SJCRH30 (cell line): ENCODE measurements at regions not wholly inside any gene's neighbourhood (a gene's known extent, or its start where the extent isn't known, plus 50 kb on each side); places are given as distances from the start of the nearest gene placed in this dataset.

Experiments used
- DNase-seq, 2 experiments: peaks; one replicate each; pipeline ENCODE4 v3.0.0-alpha.2; 2015 to 2020
- H3K27ac ChIP-seq: fragments of 250-450 bp; sonication (Bioruptor Pico); 2 replicates; pipeline ENCODE4 v1.5.1; 2020; ENCODE audit warnings: mild to moderate bottlenecking, moderate library complexity
- H3K27me3 ChIP-seq: fragments of 250-450 bp; sonication (Bioruptor Pico); 2 replicates; pipeline ENCODE4 v1.5.1; 2020; ENCODE audit warnings: mild to moderate bottlenecking, moderate library complexity
- H3K36me3 ChIP-seq: fragments of 250-450 bp; sonication (Bioruptor Pico); 2 replicates; pipeline ENCODE4 v1.5.1; 2020; ENCODE audit warnings: mild to moderate bottlenecking, moderate library complexity
- H3K4me1 ChIP-seq: fragments of 250-450 bp; sonication (Bioruptor Pico); 2 replicates; pipeline ENCODE4 v1.5.1; 2020; ENCODE audit warnings: mild to moderate bottlenecking, moderate library complexity
- H3K4me3 ChIP-seq: fragments of 250-450 bp; sonication (Bioruptor Pico); 2 replicates; pipeline ENCODE4 v1.5.1; 2020; ENCODE audit warnings: mild to moderate bottlenecking, moderate library complexity
- H3K9me3 ChIP-seq: fragments of 250-450 bp; sonication (Bioruptor Pico); replicated peaks from 2 replicates; pipeline ENCODE4 v1.5.1; 2020; ENCODE audit warnings: mild to moderate bottlenecking, moderate library complexity

DNA sequence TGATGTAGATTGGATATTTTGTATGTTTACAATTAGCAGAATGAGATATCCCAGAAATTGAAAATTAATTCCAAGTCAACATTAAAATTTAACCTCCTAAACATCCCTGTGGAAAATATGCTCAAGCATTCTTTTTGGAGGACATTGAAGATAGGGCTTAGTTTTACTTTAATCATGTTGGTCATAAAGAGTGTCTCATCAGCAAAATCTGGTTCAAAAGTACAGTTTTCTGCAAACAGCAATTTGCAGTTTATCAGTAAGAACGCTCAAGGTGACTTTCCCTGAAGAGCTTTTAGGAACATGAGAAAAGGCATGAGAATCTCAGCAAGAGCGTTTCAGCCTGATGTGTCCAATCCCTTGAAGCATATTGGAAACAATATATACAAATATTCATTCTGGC lies 889.8 kb downstream of the CENPC start:
- H3K27me3 ChIP-seq, result no peaks in the 10 kb centered on the region
- DNase-seq, result no peak
- H3K4me3 ChIP-seq, result no peak overlapping the region
- no peak overlapping the region for H3K27ac ChIP-seq
- H3K9me3 ChIP-seq, result no peaks in the 10 kb centered on the region
- no peaks in the 10 kb centered on the region for H3K4me1 ChIP-seq
- H3K36me3 ChIP-seq, result no peaks in the 10 kb centered on the region

DNA sequence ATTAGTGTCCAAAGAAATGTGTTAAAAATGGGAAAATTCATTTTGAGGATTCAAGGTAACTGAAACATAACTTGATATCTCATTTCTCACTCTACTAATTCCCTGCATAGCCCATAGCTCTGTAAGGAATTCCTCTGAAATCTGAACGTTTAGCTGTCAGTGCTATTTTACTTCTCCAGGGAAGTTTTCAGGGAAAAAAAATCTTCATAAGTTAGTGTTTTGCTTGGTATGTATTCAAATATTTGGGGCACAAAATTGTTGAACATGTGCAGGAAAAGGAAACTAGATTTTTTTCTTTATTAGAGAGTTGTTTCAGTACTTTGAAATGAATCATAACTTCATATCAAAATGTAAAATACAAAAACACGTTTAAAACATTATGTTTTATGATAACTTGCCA lies 891.4 kb downstream of the CENPC start:
- DNase-seq, result no peak
- no peak overlapping the region for H3K4me3 ChIP-seq
- H3K36me3 ChIP-seq, result no peaks in the 10 kb centered on the region
- no peaks in the 10 kb centered on the region for H3K4me1 ChIP-seq
- H3K27me3 ChIP-seq, result no peaks in the 10 kb centered on the region
- H3K27ac ChIP-seq, result no peak overlapping the region
- no peaks in the 10 kb centered on the region for H3K9me3 ChIP-seq

DNA sequence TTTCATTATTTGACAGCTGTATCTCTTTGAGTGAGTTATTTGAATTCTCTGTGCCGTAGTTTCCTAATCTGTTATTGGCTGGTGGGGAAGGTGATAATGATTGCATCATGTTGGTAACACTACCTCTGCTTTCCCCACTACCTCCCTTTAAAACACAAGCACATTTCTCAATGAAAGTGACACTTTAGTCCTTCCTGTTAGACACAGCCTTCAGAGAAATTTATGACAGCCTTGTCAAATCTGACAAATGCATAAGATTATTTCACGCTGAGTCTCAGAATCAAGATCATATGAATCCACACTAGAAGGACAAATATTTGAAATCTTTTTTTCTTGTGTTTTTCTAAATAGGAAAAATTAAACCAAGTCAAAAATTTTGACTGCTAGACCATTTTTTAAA lies 896.1 kb downstream of the CENPC start:
- Histone ChIP-seq H3K4me1 (no peaks in the 10 kb centered on the region), H3K27ac (no peak overlapping the region), H3K36me3 (no peaks in the 10 kb centered on the region), H3K4me3 (no peak overlapping the region), H3K9me3 (no peaks in the 10 kb centered on the region), H3K27me3 (no peaks in the 10 kb centered on the region)
- no peak for DNase-seq

DNA sequence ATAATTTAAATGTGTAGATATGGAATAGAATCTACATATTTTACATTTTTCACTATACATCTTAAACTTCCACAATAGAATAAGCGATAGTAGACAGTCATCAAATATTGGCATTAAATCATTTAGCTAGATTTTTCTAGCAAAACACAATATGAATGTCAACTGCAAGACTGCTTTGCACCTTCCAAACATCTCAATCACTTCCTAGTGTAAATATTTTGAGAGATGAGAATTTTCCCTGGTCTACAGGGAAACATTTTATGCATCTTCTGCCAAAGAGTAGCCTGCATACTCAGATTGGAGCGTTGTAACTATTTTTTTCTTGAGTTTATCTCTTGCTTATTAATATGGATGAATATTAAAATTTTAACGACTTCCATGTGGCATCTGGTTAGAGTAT lies 897.4 kb downstream of the CENPC start:
- no peak for DNase-seq
- no peak overlapping the region for H3K4me3 ChIP-seq
- H3K27me3 ChIP-seq, result no peaks in the 10 kb centered on the region
- no peaks in the 10 kb centered on the region for H3K4me1 ChIP-seq
- H3K27ac ChIP-seq, result no peak overlapping the region
- H3K9me3 ChIP-seq, result no peaks in the 10 kb centered on the region
- H3K36me3 ChIP-seq, result no peaks in the 10 kb centered on the region

DNA sequence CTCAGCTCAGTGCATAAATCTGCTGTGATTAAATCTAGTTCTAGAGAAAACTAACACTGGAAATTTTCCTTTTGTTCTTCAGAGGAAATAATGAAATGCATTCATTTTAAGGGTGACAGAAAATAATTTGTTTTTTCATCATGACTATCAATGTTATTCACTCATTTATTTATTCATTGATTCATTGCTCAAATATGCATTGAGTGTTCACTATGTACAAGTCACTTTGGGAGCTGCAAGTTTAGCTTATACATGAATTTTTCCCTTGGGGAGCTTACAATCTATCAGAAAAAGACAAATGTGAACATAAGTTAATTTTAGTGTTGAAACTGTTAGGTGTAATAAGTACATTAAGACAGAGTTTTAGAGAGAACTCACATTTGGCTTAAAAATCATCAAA lies 897.8 kb downstream of the CENPC start:
- no peak overlapping the region for H3K27ac ChIP-seq
- H3K4me1 ChIP-seq, result no peaks in the 10 kb centered on the region
- no peaks in the 10 kb centered on the region for H3K9me3 ChIP-seq
- H3K27me3 ChIP-seq, result no peaks in the 10 kb centered on the region
- no peak overlapping the region for H3K4me3 ChIP-seq
- DNase-seq, result no peak
- no peaks in the 10 kb centered on the region for H3K36me3 ChIP-seq

DNA sequence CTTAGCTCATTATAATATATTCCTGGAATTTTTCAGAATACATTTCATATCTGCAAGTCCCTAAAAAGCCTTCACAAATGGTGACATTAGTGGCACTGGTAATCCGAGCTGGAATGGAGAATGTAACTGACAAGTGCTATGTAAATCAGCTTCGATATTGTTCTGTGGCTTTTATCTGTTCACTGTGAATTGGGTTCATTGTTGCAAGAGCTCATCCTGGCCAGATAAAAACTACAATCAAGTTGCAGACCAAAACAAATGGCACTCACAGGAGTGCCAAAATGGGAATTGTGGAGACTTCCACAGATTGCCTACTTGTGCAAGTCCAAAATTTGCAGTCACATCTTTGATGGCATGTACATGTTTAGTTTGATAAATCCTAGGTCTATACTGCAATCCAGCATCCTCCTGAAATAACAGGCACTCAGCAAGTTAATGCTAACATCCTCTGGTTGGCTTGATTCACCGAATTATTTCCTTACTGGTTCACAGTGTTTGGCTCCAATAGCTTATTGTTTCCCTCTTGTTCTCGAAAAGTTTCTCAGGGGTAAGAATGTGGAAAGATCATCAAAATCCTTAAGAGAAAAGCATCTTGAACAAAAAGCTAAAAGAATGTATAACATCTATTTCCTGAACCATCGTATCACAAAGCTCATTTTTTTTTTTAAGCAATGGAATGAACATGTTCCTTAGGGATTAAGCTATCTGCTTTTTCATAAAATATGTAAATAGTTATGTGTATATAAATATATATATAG lies 904.9 kb downstream of the CENPC start:
- no peaks in the 10 kb centered on the region for H3K9me3 ChIP-seq
- no peaks in the 10 kb centered on the region for H3K27me3 ChIP-seq
- H3K27ac ChIP-seq, result no peak overlapping the region
- H3K36me3 ChIP-seq, result no peaks in the 10 kb centered on the region
- no peak overlapping the region for H3K4me3 ChIP-seq
- no peaks in the 10 kb centered on the region for H3K4me1 ChIP-seq
- DNase-seq, result no peak

DNA sequence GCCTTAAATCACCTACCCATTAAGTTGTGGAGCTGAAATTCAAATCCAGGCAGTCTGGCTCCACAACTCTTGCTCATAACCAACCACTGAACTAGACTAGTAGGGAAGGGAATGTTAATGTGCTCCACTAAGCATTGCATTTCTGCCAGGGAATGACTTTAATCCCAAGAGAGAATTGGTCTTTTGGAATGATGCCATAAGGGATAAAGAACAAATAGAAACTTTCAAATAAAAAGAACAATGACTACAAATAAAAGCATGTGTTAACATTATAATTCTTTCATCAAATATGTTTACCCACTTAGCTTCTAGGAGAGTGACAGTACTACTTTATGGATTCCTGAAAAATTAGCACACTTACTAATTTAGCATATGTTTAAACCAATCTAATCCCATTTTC lies 905.9 kb downstream of the CENPC start:
- Histone ChIP-seq H3K36me3 (no peaks in the 10 kb centered on the region), H3K27me3 (no peaks in the 10 kb centered on the region), H3K27ac (no peak overlapping the region), H3K9me3 (no peaks in the 10 kb centered on the region), H3K4me1 (no peaks in the 10 kb centered on the region), H3K4me3 (no peak overlapping the region)
- DNase-seq, result peak in 1 of 2 experiments; percentile 12

DNA sequence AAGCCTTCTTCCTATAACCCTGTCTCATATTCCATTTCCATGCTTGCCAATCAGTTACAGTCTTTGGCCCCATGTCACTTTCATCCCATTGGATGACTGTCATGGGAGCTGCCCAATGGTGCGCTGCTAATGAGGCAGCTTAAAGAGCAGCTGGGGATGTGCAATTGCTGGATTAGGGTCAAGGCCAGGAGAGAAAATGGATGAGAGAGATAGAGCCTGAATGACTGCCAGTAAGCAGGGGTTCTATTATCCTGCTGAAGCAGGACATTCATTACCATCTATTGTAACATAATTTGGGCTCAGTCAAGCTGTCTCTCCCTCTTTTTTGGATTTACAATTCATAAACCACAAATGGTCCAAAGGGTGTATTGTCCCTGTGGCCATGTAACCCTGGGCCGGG lies 909.0 kb downstream of the CENPC start:
- DNase-seq, result peak; percentile 10 to 35
- Histone ChIP-seq H3K4me1 (no peaks in the 10 kb centered on the region), H3K27ac (no peak overlapping the region), H3K9me3 (no peaks in the 10 kb centered on the region), H3K36me3 (no peaks in the 10 kb centered on the region), H3K27me3 (no peaks in the 10 kb centered on the region), H3K4me3 (no peak overlapping the region)

DNA sequence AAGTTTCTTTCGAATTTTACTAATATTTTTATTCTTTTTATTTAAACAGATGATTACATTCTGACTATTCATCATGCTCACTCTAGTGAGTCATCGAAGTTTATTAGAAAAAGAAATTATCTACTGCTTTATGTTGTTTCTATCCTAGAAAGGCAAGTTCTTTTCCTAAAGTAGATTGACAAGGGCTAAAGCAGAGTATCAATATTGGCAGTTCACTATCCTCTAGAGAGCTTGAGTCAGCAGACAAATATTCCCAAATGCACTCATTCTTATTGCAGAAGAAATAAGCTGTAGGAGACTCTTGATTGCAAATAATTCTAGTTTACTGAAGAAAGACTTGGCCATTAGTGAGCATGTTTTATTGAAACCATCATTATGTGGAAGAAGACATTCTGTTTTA lies 911.8 kb downstream of the CENPC start:
- H3K27me3 ChIP-seq, result no peaks in the 10 kb centered on the region
- no peaks in the 10 kb centered on the region for H3K36me3 ChIP-seq
- no peak for DNase-seq
- no peaks in the 10 kb centered on the region for H3K4me1 ChIP-seq
- no peaks in the 10 kb centered on the region for H3K9me3 ChIP-seq
- no peak overlapping the region for H3K27ac ChIP-seq
- H3K4me3 ChIP-seq, result no peak overlapping the region

DNA sequence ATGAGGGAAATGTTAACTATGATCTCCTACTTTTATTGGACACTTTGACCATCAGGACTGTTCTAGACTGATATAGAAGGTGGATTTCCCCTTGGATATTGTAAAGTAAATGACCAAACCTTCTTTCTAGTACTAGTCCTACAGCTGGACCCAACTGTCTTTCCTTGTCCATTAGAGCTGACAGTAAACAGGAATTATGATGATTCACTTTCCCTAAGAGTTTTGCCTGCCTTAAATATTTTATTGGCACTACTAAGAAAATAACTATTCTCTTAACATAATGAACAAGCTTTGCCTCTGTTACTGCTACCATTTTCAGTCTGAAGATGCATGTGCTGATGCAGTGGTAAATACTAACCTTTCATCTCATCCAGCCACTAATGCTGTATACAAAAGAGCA lies 915.4 kb downstream of the CENPC start:
- peaks cover 6% of the 10 kb centered on the region; the same call in 1 of the 2 replicates for H3K4me1 ChIP-seq
- DNase-seq, result no peak
- H3K9me3 ChIP-seq, result no peaks in the 10 kb centered on the region
- no peak overlapping the region for H3K4me3 ChIP-seq
- H3K27ac ChIP-seq, result no peak overlapping the region
- no peaks in the 10 kb centered on the region for H3K36me3 ChIP-seq
- no peaks in the 10 kb centered on the region for H3K27me3 ChIP-seq

DNA sequence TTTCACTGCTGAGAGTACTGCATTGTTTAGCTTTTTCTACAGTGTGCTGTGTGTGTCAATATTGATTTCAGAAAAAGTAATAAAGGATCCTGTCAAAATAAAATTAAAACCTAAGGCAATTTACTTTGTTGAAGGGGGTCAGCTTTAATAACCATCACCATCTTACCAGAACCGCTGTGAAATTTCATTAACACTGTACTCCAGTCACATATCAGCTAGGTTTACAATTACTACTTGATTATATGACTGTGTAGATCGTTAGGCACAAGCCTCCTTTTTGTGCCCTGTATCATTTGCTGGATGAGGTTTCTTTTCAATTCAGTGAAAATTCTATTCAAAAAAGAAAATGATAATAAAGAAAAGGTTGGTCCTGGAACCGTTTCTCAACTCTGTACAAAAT lies 917.2 kb downstream of the CENPC start:
- Histone ChIP-seq H3K9me3 (no peaks in the 10 kb centered on the region), H3K27ac (no peak overlapping the region), H3K36me3 (no peaks in the 10 kb centered on the region), H3K27me3 (no peaks in the 10 kb centered on the region), H3K4me1 (peaks cover 6% of the 10 kb centered on the region; the same call in 1 of the 2 replicates), H3K4me3 (no peak overlapping the region)
- peak in 1 of 2 experiments; percentile 44 for DNase-seq

DNA sequence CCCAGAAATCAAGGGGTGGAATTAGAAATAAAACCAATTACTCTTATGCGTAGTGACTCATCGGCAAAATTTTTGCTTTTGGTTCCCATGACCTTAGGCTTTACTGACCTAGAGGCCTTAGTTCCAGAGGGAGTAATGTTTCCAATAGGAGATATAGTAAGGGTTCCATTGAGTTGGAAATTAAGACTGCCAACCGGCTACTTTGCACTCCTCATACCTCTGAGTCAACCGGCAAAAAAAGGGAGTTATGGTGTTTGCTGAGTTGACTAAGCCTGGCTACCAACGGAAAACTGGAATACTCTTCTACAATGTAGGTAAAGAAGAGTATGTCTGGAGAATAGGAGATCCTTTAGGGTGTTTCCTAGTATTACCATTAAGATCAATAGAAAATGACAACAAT lies 919.8 kb downstream of the CENPC start:
- no peak for DNase-seq
- Histone ChIP-seq H3K27ac (no peak overlapping the region), H3K4me3 (no peak overlapping the region)

DNA sequence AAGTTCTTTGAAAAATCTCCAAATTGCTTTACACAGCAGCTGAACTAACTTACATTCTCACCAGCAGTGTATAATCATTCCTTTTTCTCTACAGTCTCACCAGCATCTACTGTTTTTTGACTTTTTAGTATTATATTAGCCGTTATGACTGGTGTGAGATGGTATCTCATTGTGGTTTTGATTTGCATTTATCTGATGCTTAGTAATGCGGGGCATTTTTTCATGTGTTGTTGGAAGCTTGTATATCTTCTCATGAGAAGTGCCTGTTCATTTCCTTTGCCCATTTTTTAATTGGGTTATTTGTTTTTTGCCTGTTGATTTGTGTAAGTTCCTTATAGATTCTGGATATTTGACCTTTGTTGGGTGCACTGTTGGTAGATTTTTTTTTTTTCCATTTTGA lies 931.7 kb downstream of the CENPC start:
- Histone ChIP-seq H3K27me3 (no peaks in the 10 kb centered on the region), H3K4me1 (no peaks in the 10 kb centered on the region), H3K36me3 (no peaks in the 10 kb centered on the region), H3K9me3 (no peaks in the 10 kb centered on the region), H3K4me3 (no peak overlapping the region), H3K27ac (no peak overlapping the region)
- DNase-seq, result no peak

More for the DNA sequence above, 919.8 kb downstream of the CENPC start:
- Histone ChIP-seq H3K4me1 (peaks cover 6% of the 10 kb centered on the region; the same call in 1 of the 2 replicates), H3K27me3 (no peaks in the 10 kb centered on the region), H3K9me3 (no peaks in the 10 kb centered on the region), H3K36me3 (no peaks in the 10 kb centered on the region)

DNA sequence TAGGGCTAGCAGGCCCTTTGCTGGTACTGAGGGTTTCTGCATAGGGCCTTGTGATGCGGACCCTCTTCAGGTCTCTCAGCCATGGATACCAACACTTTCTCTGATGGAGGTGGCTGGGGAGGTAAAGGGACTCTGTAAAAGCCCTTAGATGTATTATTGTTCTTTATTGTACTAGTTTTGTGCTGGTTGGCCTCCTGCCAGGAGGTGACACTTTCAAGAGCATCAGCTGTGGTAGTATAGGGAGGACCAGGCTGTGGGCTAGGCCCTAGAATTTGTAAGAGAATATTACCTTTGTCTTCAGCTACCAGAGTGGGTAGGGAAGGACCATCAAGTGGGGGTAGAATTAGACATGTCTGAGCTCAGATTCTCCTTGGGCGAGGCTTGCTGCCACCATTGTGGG lies 936.3 kb downstream of the CENPC start:
- Histone ChIP-seq H3K36me3 (no peaks in the 10 kb centered on the region), H3K4me1 (no peaks in the 10 kb centered on the region), H3K9me3 (no peaks in the 10 kb centered on the region), H3K27ac (no peak overlapping the region), H3K27me3 (no peaks in the 10 kb centered on the region), H3K4me3 (no peak overlapping the region)
- no peak for DNase-seq

DNA sequence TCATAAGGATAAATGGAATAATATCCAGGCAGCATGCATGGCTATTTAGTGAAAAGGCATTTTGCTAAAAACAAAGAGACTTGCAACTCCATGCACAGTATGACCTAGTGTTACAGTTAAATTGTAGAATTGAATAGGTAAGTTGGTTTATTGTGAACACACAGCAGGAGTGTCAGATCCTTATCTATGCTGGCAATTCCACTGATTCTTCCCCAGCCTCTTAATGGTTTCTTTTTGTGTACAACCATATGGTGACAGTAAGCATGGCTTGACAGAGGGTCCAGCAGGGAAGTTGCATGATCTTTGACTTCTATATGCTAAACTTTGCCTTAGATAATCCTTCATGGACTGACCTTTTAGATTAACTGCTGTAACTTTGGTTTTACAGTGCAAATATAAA lies 936.6 kb upstream of the EPHA5 start:
- Histone ChIP-seq H3K27ac (no peak overlapping the region), H3K4me3 (no peak overlapping the region), H3K27me3 (no peaks in the 10 kb centered on the region), H3K9me3 (no peaks in the 10 kb centered on the region), H3K36me3 (no peaks in the 10 kb centered on the region), H3K4me1 (no peaks in the 10 kb centered on the region)
- no peak for DNase-seq

DNA sequence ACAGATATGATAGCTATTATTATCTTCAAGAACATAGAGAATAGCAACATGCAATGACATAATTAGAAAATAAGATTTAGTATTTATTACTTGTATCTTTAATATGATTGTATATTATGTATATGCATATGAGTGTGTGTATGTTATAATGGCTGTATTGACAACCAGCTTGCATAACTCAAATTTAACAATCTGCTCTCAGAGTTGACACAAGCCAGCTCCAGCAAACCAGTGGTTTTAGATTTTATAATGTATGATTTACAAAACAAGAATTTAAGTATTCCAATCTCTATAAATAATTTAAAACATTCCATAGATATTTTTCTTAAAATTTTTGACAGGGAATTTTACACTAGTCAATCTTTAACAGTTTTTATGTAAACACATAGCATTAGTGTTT lies 935.9 kb upstream of the EPHA5 start:
- Histone ChIP-seq H3K27ac (no peak overlapping the region), H3K9me3 (no peaks in the 10 kb centered on the region), H3K27me3 (no peaks in the 10 kb centered on the region), H3K4me1 (no peaks in the 10 kb centered on the region), H3K4me3 (no peak overlapping the region), H3K36me3 (no peaks in the 10 kb centered on the region)
- DNase-seq, result no peak
